Kidney epithelial cell (primary cell): ENCODE measurements at regions not wholly inside any gene's neighbourhood (a gene's known extent, or its start where the extent isn't known, plus 50 kb on each side); places are given as distances from the start of the nearest gene placed in this dataset.

Experiments
- DNase-seq: peaks from one replicate; pipeline ENCODE4 v3.0.0-alpha.2; 2010; ENCODE audit warnings: low read depth
- H3K27me3 ChIP-seq: 2 replicates; pipeline ENCODE4 v1.6.0; 2011; ENCODE audit warnings: low read length; ENCODE audit not compliant: control insufficient read depth, insufficient read depth
- H3K36me3 ChIP-seq: 2 replicates; pipeline ENCODE4 v1.5.1; 2011; ENCODE audit warnings: low read length; ENCODE audit not compliant: control insufficient read depth, insufficient read depth
- H3K4me3 ChIP-seq: 2 replicates; pipeline ENCODE4 v1.5.1; 2011; ENCODE audit warnings: low read depth, mild to moderate bottlenecking, control low read depth, low read length
- CTCF ChIP-seq: IDR thresholded peaks from 2 replicates; pipeline ENCODE4 v1.5.1; 2011; ENCODE audit warnings: mild to moderate bottlenecking, moderate library complexity, low read length, control low read depth, inconsistent platforms; ENCODE audit not compliant: insufficient read depth, poor library complexity, severe bottlenecking

GRCh38 chr10:14385596-14386593 is 55.2 kb upstream of the FRMD4A start:
- Histone ChIP-seq H3K36me3 (no peaks in the 10 kb centered on the region), H3K27me3 (no peaks in the 10 kb centered on the region), H3K4me3 (no peak overlapping the region)
- TF ChIP-seq CTCF = no peak
- peak; percentile 82 for DNase-seq

GRCh38 chr10:14384915-14385314 is 54.2 kb upstream of the FRMD4A start:
- Histone ChIP-seq H3K36me3 (no peaks in the 10 kb centered on the region), H3K27me3 (no peaks in the 10 kb centered on the region), H3K4me3 (no peak overlapping the region)
- no peak for DNase-seq
- no peak for TF ChIP-seq CTCF

- DNase-seq = no peak
Observed at GRCh38 chr10:14384116-14384730, 53.5 kb upstream of the FRMD4A start.

GRCh38 chr10:14383266-14383665 is 52.5 kb upstream of the FRMD4A start:
- no peak for TF ChIP-seq CTCF

More at GRCh38 chr10:14384116-14384730, 53.5 kb upstream of the FRMD4A start:
- Histone ChIP-seq H3K36me3 (no peaks in the 10 kb centered on the region), H3K27me3 (no peaks in the 10 kb centered on the region), H3K4me3 (no peak overlapping the region)
- no peak for TF ChIP-seq CTCF

GRCh38 chr10:14382531-14382930 is 51.8 kb upstream of the FRMD4A start:
- TF ChIP-seq CTCF = no peak

More at GRCh38 chr10:14383266-14383665, 52.5 kb upstream of the FRMD4A start:
- no peaks in the 10 kb centered on the region for H3K36me3 ChIP-seq
- no peak for DNase-seq
- no peak overlapping the region for H3K4me3 ChIP-seq
- H3K27me3 ChIP-seq = no peaks in the 10 kb centered on the region

More at GRCh38 chr10:14382531-14382930, 51.8 kb upstream of the FRMD4A start:
- Histone ChIP-seq H3K27me3 (no peaks in the 10 kb centered on the region), H3K4me3 (no peak overlapping the region), H3K36me3 (no peaks in the 10 kb centered on the region)
- DNase-seq = no peak
